HG03571 (cell line): ENCODE measurements at regions not wholly inside any gene's neighbourhood (a gene's known extent, or its start where the extent isn't known, plus 50 kb on each side); places are given as distances from the start of the nearest gene placed in this dataset.

ENCODE experiments used
- ATAC-seq: cut with Tn5 transposase; IDR thresholded peaks from one replicate; pipeline ENCODE4 v1.9.1; 2021; ENCODE audit not compliant: unreplicated experiment

- ATAC-seq: peak; percentile 96
These were observed 120.9 kb downstream of the SAMMSON start for GRCh38 chr3:70120357-70120966.

- ATAC-seq: no peak
These were observed 127.7 kb downstream of the SAMMSON start for GRCh38 chr3:70127192-70127591.

- ATAC-seq: no peak
These were observed 137.8 kb downstream of the SAMMSON start for GRCh38 chr3:70137366-70137765.

- no peak for ATAC-seq
These were observed 139.1 kb downstream of the SAMMSON start for GRCh38 chr3:70138606-70139005.
